HepG2 (cell line): ENCODE measurements at regions not wholly inside any gene's neighbourhood (a gene's known extent, or its start where the extent isn't known, plus 50 kb on each side); places are given as distances from the start of the nearest gene placed in this dataset.

Experiments
- ATAC-seq: fragments of 200-7000 bp; cut with Tn5 transposase; 3 replicates; pipeline ENCODE4 v1.9.1; 2020; ENCODE audit warnings: mild to moderate bottlenecking, moderate library complexity
- BruUV-seq: library from RNA; stranded (reverse); fragments of 400-500 nt; replicated peaks from 2 replicates; lab custom pipeline; 2021; lab: Mats Ljungman, UMichigan
- CTCF ChIA-PET: fragments of 300-600 bp; formaldehyde crosslinking; extraction: SDS; loops from one replicate; lab custom pipeline; 2021; ENCODE audit warnings: low total read pairs, inconsistent platforms, low intra/inter-chr PET ratio; lab: Yijun Ruan, JAX
- POLR2A ChIA-PET: fragments of 350-600 bp; sonication (Branson Sonifier 250); formaldehyde crosslinking; loops from one replicate; lab custom pipeline; 2020; ENCODE audit warnings: antibody characterized with exemption, inconsistent platforms; lab: Yijun Ruan, JAX
- DNase-seq: peaks from one replicate; pipeline ENCODE4 v3.0.0-alpha.2; 2015; ENCODE audit warnings: low spot score
- FAIRE-seq: peaks from 3 replicates; lab custom pipeline; 2011; peaks lifted over from hg19 to GRCh38; lab: Jason Lieb, UNC
- H2AFZ ChIP-seq: one replicate; pipeline ENCODE4 v1.6.1; 2011; ENCODE audit warnings: low read length, inconsistent platforms
- H3K27ac ChIP-seq: fragments of 300-600 bp; 3 replicates; pipeline ENCODE4 v1.8.0; 2011; ENCODE audit warnings: mixed run types, mild to moderate bottlenecking, mixed read lengths, low read length, inconsistent platforms; ENCODE audit not compliant: insufficient read depth; ENCODE audit errors: extremely low read length
- H3K27me3 ChIP-seq, 2 experiments: fragments of 200-600 bp in 1 of 2; 2 replicates in 1 of 2; 3 replicates in 1 of 2; pipeline versions ENCODE4 v1.6.0 to v1.8.0; 2011; ENCODE audit warnings: low read length in 2 of 2, mild to moderate bottlenecking in 2 of 2, moderate library complexity in 2 of 2, inconsistent platforms in 1 of 2; ENCODE audit not compliant: insufficient read depth in 2 of 2, control insufficient read depth in 1 of 2
- H3K36me3 ChIP-seq, 2 experiments: fragments of 200-600 bp in 1 of 2; replicated peaks in 1 of 2; 2 replicates in 1 of 2; 3 replicates in 1 of 2; pipeline versions ENCODE4 v1.5.1 to v1.8.0; 2011; ENCODE audit warnings: low read length in 2 of 2, inconsistent platforms in 1 of 2; ENCODE audit not compliant: insufficient read depth in 2 of 2, control insufficient read depth in 1 of 2
- H3K4me1 ChIP-seq: 2 replicates; pipeline ENCODE4 v1.5.1; 2012; ENCODE audit warnings: low read length, inconsistent platforms; ENCODE audit not compliant: insufficient read depth
- H3K4me2 ChIP-seq: 2 replicates; pipeline ENCODE4 v1.6.0; 2011; ENCODE audit warnings: low read depth, low read length, inconsistent platforms
- H3K4me3 ChIP-seq, 3 experiments: fragments of 200-600 bp in 1 of 3; sonication (generic), shearing (Covaris generic) in 1 of 3; replicated peaks in 1 of 3; 2 replicates each; pipeline ENCODE4 v1.5.1; 2011 to 2016; ENCODE audit warnings: low read length in 3 of 3, inconsistent platforms in 2 of 3, low read depth in 2 of 3, mild to moderate bottlenecking in 2 of 3, control low read depth in 1 of 3, mixed read lengths in 1 of 3; ENCODE audit not compliant: insufficient read depth in 1 of 3
- H3K79me2 ChIP-seq: one replicate; pipeline ENCODE4 v1.6.1; 2011; ENCODE audit warnings: low read length, inconsistent platforms; ENCODE audit not compliant: insufficient read depth
- H3K9ac ChIP-seq: 2 replicates; pipeline ENCODE4 v1.6.0; 2011; ENCODE audit warnings: mild to moderate bottlenecking, low read depth, low read length, inconsistent platforms; ENCODE audit not compliant: insufficient read depth
- H3K9me3 ChIP-seq: 2 replicates; pipeline ENCODE4 v1.5.1; 2012; ENCODE audit warnings: mild to moderate bottlenecking, low read length
- H4K20me1 ChIP-seq: 2 replicates; pipeline ENCODE4 v1.6.0; 2011; ENCODE audit warnings: inconsistent platforms, mild to moderate bottlenecking, low read length, moderate library complexity; ENCODE audit not compliant: insufficient read depth
- HNRNPK ChIP-seq: fragments of 200-400 bp; formaldehyde crosslinking; IDR thresholded peaks from 2 replicates; pipeline ENCODE4 v1.6.1; 2018; ENCODE audit warnings: low read length, low read depth, moderate library complexity, mild to moderate bottlenecking; ENCODE audit not compliant: poor library complexity, severe bottlenecking
- MLX ChIP-seq: IDR thresholded peaks from 2 replicates; pipeline ENCODE4 v1.6.1; 2016
- MXI1 ChIP-seq: IDR thresholded peaks from 3 replicates; pipeline ENCODE4 v1.6.1; 2012; ENCODE audit warnings: low read depth, low read length, inconsistent platforms, borderline replicate concordance
- ZBTB26 ChIP-seq: IDR thresholded peaks from 2 replicates; pipeline ENCODE4 v1.6.1; 2016; ENCODE audit warnings: missing compliant biosample characterization, missing genetic modification reagents, borderline replicate concordance
- ZNF780A ChIP-seq: sonication (generic); formaldehyde crosslinking; IDR thresholded peaks from 2 replicates; pipeline ENCODE4 v1.8.0; 2022; ENCODE audit warnings: mild to moderate bottlenecking, missing genetic modification reagents, moderate library complexity
- WGBS: methylation state at CpG from one replicate; pipeline ENCODE4 v1.1.6; 2017; ENCODE audit warnings: low lambda C conversion rate; 5-methylcytosine and 5-hydroxymethylcytosine counted together
- in situ Hi-C: cut with HindIII; loops from 2 replicates; pipeline ENCODE4 v1.10.0; 2017; ENCODE audit warnings: low pct_unique_long_range_greater_than_20kb; ENCODE audit not compliant: extremely low pct_ligation_motif_present
- intact Hi-C: fragments of 100-400 bp; cut with micrococcal nuclease; formaldehyde crosslinking; loops from one replicate; pipeline ENCODE4 v1.10.0; 2022; ENCODE audit not compliant: unreplicated experiment

- ATAC-seq: no peak
- no peak overlapping the region for H3K4me2 ChIP-seq
These were observed 83.9 kb downstream of the RTP5 start for GRCh38 chr2:241953324-241953928.

More at GRCh38 chr2:241953324-241953928, 83.9 kb downstream of the RTP5 start:
- no peak overlapping the region for H2AFZ ChIP-seq
- DNase-seq (no peak), FAIRE-seq (no peak)
- H3K9ac ChIP-seq: no peak overlapping the region
- no TSS peak for BruUV-seq
- H3K4me1 ChIP-seq: peaks cover 11% of the 10 kb centered on the region
- H3K27me3 ChIP-seq: peaks cover 10 to 82% of the 10 kb centered on the region in 2 experiments
- intact Hi-C loops (no loop called here), in situ Hi-C loops (no loop called here)
- POLR2A ChIA-PET: no interaction called here
- CTCF ChIA-PET: no interaction called here
- no peaks in the 10 kb centered on the region for H3K79me2 ChIP-seq
- H3K27ac ChIP-seq: no peak overlapping the region
- H3K4me3 ChIP-seq: no peak overlapping the region
- 58% methylated on average over 20 of the region's 33 CpGs for WGBS
- TF ChIP-seq HNRNPK (peak; percentile 39), ZNF780A (CRISPR knock-in tag) (no peak), MXI1 (no peak), MLX (CRISPR knock-in tag) (no peak), ZBTB26 (no peak)
- H3K36me3 ChIP-seq: no peaks in the 10 kb centered on the region
- H4K20me1 ChIP-seq: no peaks in the 10 kb centered on the region
- no peaks in the 10 kb centered on the region for H3K9me3 ChIP-seq
